Fibroblast of skin of right biceps (primary cell): ENCODE measurements at regions not wholly inside any gene's neighbourhood (a gene's known extent, or its start where the extent isn't known, plus 50 kb on each side); places are given as distances from the start of the nearest gene placed in this dataset.

ENCODE experiments used
- DNase-seq: peaks from one replicate; pipeline ENCODE4 v3.0.0-alpha.2; 2013

DNA sequence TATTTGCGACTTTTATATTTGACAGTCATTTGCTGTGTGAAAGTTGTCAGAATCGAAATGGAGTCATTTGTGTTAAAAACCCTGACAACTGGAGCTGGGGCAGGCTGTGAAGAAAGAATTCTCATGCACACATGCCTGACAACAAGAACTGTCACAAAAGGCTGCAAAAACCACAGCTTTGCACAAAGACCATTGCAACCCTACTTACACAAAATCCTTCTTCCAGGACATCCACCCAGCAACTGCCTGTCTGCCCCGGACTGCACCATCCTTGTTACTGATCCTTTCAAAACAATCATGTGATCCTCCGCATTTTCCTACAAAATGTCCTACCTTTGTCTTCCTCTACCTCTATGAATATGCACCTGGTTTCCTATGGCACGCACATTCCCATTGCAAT, 66.8 kb upstream of the IRS2 start:
- DNase-seq = no peak

DNA sequence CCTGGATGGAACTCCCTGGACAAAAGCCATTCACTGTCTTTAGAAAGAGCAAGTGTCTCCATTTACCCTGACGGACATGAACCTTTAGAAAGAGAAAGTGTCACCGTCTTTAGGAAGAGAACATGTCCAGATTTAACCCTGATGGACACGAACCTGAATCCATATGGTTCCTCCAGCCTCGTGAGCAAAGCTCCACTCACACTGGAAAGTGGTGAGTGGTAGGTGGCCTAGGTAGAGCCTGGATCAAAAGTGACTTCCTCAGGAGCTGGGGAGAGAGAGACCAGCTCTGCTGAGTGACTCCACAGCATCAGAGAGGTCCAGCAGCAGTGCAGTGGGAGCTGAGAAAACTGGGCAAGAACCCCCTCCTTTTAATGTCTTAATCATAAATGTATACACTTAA, 59.8 kb upstream of the IRS2 start:
- no peak for DNase-seq

- peak; percentile 68 for DNase-seq
Measured at GRCh38 chr13:109844396-109844795, 58.0 kb upstream of the IRS2 start.

GRCh38 chr13:109843695-109844094, 57.3 kb upstream of the IRS2 start:
- no peak for DNase-seq

GRCh38 chr13:109842212-109842920, 56.0 kb upstream of the IRS2 start:
- DNase-seq = no peak

GRCh38 chr13:109840893-109841287, 54.5 kb upstream of the IRS2 start:
- no peak for DNase-seq

DNA sequence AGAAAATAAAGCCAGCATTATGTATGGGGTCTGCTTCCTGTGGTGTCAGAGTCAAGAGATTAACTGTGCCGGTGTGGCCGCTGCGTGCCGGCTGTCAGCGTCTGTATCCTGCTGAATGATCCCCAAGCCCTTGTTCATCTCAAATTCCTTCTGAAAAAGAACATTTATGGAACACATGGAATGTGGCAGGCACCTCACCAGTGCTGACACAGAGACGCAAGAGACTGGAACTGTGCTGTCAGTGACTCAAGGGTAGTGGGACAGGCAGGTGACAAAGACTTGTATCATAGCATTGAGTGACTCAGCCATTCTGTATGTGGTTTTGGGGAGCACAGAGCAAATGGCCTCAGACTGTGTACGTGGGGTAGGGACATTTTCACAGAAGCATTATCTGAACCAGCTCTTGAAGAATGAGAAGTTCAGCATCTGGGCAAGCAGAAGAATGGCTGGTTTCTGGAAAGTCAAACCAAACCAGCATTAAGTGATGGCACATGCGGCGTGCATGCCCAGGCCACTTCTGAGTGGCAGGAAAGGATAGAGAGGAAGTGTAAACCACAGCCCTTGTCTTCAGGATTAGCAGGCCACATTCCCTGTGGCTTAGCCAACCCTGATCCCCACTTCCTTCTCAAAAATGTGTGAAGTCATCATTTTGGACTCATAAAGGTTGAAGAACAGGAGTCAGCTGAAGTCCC, 54.0 kb upstream of the IRS2 start:
- DNase-seq = peak; percentile 93

DNA sequence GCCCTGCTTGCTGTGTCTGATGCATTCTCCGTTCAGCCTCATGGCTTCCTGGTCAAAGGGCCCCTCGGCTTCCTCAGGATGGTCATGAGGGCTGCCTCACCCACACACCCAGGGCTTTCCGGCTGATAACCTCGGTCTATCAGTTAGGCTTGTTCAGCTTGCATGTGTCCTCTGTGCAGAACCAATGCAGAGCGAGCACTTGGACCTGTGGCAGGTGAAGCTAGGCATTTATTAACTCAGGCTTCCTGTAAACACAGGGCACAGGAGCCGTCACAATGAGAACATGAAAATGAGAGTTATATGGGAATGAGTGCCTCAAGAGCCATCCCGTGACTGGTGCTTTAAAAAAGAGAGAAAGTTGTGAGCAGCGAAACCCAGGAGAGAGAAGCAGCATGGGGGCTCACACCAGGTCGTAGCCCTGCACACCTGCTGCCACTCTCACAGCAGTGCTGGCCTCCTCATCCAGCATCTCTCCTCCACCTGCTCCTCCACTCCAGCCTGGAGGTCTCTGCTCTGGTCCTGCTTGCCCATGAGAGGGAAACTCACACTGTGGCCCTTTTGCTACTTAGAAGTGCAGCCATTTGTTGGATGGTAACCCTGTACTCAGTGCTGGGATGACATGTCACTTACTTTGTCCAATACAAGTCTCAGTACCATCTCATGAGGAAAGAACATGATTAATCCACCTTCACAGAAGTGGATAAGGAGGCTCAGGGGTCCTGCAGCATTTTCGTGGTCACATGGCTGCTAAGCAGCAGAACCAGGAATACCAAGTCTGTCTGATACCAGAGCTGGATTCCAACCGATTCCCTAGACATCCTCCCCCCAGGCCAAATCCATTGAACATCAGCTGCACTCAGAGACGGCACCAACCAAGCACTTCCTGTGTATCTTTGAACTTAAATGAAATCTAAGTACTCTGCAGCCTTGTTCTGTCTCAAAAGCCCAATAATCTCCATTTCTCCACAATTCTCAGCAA, 50.5 kb upstream of the IRS2 start:
- DNase-seq = no peak
